Mesendoderm (in vitro differentiated cells): ENCODE measurements at regions not wholly inside any gene's neighbourhood (a gene's known extent, or its start where the extent isn't known, plus 50 kb on each side); places are given as distances from the start of the nearest gene placed in this dataset.
"Not testable (repeated sequence)": the region's sequence is repeated elsewhere in the genome, so short reads cannot be mapped to it uniquely, and the experiment has no call there.

Source experiments
- DNase-seq: peaks from one replicate; pipeline ENCODE4 v3.0.0; 2013
- H2AK5ac ChIP-seq: 2 replicates; pipeline ENCODE4 v1.6.1; 2013; ENCODE audit warnings: low read length, inconsistent platforms
- H2BK120ac ChIP-seq: 2 replicates; pipeline ENCODE4 v1.6.1; 2013; ENCODE audit warnings: low read depth, mild to moderate bottlenecking, low read length, moderate library complexity, mixed read lengths
- H2BK15ac ChIP-seq: replicated peaks from 2 replicates; pipeline ENCODE4 v1.6.1; 2013; ENCODE audit warnings: low read depth, mild to moderate bottlenecking, moderate library complexity
- H2BK5ac ChIP-seq: 2 replicates; pipeline ENCODE4 v1.6.1; 2013; ENCODE audit warnings: low read length, inconsistent platforms
- H3K18ac ChIP-seq: 2 replicates; pipeline ENCODE4 v1.6.1; 2013; ENCODE audit warnings: mild to moderate bottlenecking, low read length, mixed read lengths
- H3K23ac ChIP-seq: one replicate; pipeline ENCODE4 v1.6.1; 2013; ENCODE audit warnings: low read length
- H3K27ac ChIP-seq: 2 replicates; pipeline ENCODE4 v1.5.1; 2013; ENCODE audit warnings: low read depth, mild to moderate bottlenecking, inconsistent platforms, low read length, moderate library complexity
- H3K27me3 ChIP-seq: 2 replicates; pipeline ENCODE4 v1.6.1; 2013; ENCODE audit warnings: low read length, control low read depth, mild to moderate bottlenecking, inconsistent platforms; ENCODE audit not compliant: insufficient read depth, poor library complexity
- H3K36me3 ChIP-seq: 2 replicates; pipeline ENCODE4 v1.6.1; 2013; ENCODE audit warnings: low read length, inconsistent platforms; ENCODE audit not compliant: control insufficient read depth, insufficient read depth
- H3K4ac ChIP-seq: one replicate; pipeline ENCODE4 v1.6.1; 2013; ENCODE audit warnings: low read depth, mild to moderate bottlenecking, low read length, moderate library complexity
- H3K4me1 ChIP-seq: 2 replicates; pipeline ENCODE4 v1.6.1; 2013; ENCODE audit warnings: low read depth, low read length, inconsistent platforms; ENCODE audit not compliant: control insufficient read depth
- H3K4me2 ChIP-seq: 2 replicates; pipeline ENCODE4 v1.6.1; 2013; ENCODE audit warnings: low read length
- H3K4me3 ChIP-seq: 2 replicates; pipeline ENCODE4 v1.5.1; 2013; ENCODE audit warnings: mild to moderate bottlenecking, low read length
- H3K56ac ChIP-seq: one replicate; pipeline ENCODE4 v1.6.1; 2013; ENCODE audit warnings: low read length
- H3K79me1 ChIP-seq: 2 replicates; pipeline ENCODE4 v1.6.1; 2013; ENCODE audit warnings: low read length, inconsistent platforms
- H3K79me2 ChIP-seq: 2 replicates; pipeline ENCODE4 v1.6.1; 2013; ENCODE audit warnings: mild to moderate bottlenecking, low read length; ENCODE audit not compliant: control insufficient read depth, insufficient read depth
- H3K9ac ChIP-seq: 2 replicates; pipeline ENCODE4 v1.6.1; 2013; ENCODE audit warnings: low read length, inconsistent platforms
- H4K5ac ChIP-seq: one replicate; pipeline ENCODE4 v1.6.1; 2013; ENCODE audit warnings: low read length
- H4K8ac ChIP-seq: one replicate; pipeline ENCODE4 v1.6.1; 2013; ENCODE audit warnings: low read depth, mild to moderate bottlenecking, control low read depth, low read length, moderate library complexity
- WGBS: extraction: QIAGEN DNeasy Blood & Tissue Kit; methylation state at CpG from one replicate; pipeline ENCODE4 v1.1.7; 2013; ENCODE audit warnings: low lambda C conversion rate, missing lambda C conversion rate; ENCODE audit not compliant: insufficient coverage; ENCODE audit errors: extremely low coverage; 5-methylcytosine and 5-hydroxymethylcytosine counted together

DNA sequence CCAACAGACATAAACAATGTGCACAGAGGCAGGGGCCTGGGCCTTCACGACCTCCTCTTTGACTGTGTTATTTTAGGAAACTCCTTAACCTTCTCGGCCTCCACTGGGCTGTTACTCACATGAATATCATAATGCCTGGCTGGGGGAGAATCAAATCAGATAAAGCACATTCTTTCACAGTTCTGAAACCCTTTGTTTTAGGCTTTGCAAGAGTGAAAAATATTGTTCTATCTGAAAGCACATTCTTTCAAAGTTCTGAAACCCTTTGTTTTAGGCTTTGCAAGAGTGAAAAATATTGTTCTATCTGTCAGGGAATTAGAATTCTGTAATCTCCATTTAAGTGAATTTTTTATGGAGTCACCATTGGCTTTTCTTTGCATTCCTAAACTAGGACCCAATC, 50.7 kb upstream of the SYNDIG1 start:
- Histone ChIP-seq H2BK120ac (no peak overlapping the region), H4K8ac (no peak overlapping the region), H2BK5ac (no peak overlapping the region), H3K23ac (no peak overlapping the region), H3K79me1 (no peaks in the 10 kb centered on the region), H3K27me3 (no peaks in the 10 kb centered on the region), H3K4ac (no peak overlapping the region), H3K4me3 (no peak overlapping the region), H3K36me3 (no peaks in the 10 kb centered on the region), H2BK15ac (no peak overlapping the region), H3K79me2 (no peaks in the 10 kb centered on the region), H3K4me1 (no peaks in the 10 kb centered on the region), H3K27ac (no peak overlapping the region), H3K9ac (no peak overlapping the region), H3K56ac (no peak overlapping the region), H3K18ac (no peak overlapping the region), H2AK5ac (no peak overlapping the region), H4K5ac (no peak overlapping the region), H3K4me2 (no peak overlapping the region)
- DNase-seq, result no peak
- no CpG with 5 or more reads among the region's 2 CpGs for WGBS

DNA sequence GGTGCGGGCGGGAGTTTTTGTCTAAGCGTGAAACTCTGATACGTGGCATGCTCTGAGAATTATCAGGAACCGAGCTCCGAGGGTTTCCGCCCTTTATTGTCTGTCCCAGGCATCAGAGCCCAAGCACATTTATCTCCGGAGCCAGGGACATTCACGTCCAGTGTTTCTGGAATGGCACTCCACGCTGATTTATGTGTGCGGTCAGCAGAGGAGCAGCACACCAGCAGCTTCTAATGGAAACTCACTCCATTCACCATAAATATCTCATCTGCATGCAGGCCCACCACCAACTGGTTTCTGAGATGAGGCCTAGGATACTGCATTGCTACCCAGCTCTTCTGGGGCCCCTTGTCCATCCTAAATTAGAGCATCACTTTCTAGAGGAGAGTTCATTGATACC, 51.9 kb upstream of the SYNDIG1 start:
- Histone ChIP-seq H4K8ac (no peak overlapping the region), H3K23ac (no peak overlapping the region), H4K5ac (no peak overlapping the region), H3K36me3 (no peaks in the 10 kb centered on the region), H3K27ac (no peak overlapping the region), H3K4ac (no peak overlapping the region), H3K4me3 (no peak overlapping the region), H3K4me1 (no peaks in the 10 kb centered on the region), H3K79me1 (no peaks in the 10 kb centered on the region), H2BK15ac (no peak overlapping the region), H3K56ac (no peak overlapping the region), H3K4me2 (no peak overlapping the region), H3K18ac (no peak overlapping the region), H2BK5ac (no peak overlapping the region), H2AK5ac (no peak overlapping the region), H3K79me2 (no peaks in the 10 kb centered on the region), H2BK120ac (no peak overlapping the region), H3K27me3 (no peaks in the 10 kb centered on the region), H3K9ac (no peak overlapping the region)
- no peak for DNase-seq
- WGBS, result no CpG with 5 or more reads among the region's 11 CpGs

DNA sequence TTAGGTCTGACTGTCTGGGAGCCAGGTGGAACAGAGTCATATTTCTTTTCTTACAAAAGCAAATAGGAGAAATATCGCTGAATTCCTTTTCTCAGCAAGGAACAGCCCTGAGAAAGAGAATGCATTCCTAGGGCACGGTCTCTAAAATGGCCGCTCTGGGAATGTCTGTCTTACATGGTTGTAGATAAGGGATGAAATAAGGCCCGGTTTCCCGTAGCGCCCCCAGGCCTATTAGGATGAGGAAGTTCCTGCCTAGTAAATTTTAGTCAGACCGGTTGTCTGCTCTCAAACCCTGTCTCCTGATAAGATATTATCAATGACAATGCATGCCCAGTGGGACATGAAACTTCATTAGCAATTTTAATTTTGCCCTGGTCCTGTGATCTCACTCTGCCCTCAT, 54.0 kb upstream of the SYNDIG1 start:
- not testable (repeated sequence) for H3K79me1 ChIP-seq, H3K4me1 ChIP-seq, H3K36me3 ChIP-seq, H3K79me2 ChIP-seq, H3K4me2 ChIP-seq, H3K27me3 ChIP-seq, H4K5ac ChIP-seq, H2BK15ac ChIP-seq, H3K23ac ChIP-seq, H4K8ac ChIP-seq, H2AK5ac ChIP-seq, H3K18ac ChIP-seq, H2BK120ac ChIP-seq, H2BK5ac ChIP-seq, H3K4me3 ChIP-seq, H3K9ac ChIP-seq, H3K27ac ChIP-seq, H3K4ac ChIP-seq, H3K56ac ChIP-seq
- no CpG with 5 or more reads among the region's 7 CpGs for WGBS
- DNase-seq, result peak; percentile 29

DNA sequence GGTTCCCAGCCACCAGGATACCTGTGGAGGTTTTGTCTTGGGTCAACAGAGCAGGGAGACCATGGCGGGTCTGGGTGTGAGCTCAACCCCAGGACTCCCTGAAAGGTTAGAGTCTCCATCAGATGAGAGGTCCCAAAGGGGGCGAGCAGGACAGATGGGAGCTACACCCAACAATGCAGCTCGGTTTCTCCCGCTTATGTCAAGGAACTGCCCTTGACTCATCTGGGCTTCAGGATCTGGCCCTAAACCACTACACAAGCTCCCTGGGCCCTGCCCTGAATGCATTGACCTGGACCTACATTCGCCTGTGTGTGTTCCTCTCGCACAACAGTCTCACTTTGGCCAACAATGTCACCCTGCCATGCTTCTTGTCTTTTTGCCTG, 57.6 kb upstream of the SYNDIG1 start:
- no peak overlapping the region for H2BK15ac ChIP-seq
- H3K79me1 ChIP-seq, result no peaks in the 10 kb centered on the region
- H2BK5ac ChIP-seq, result no peak overlapping the region
- no peak overlapping the region for H3K4ac ChIP-seq
- no peaks in the 10 kb centered on the region for H3K36me3 ChIP-seq
- H4K8ac ChIP-seq, result no peak overlapping the region
- H3K9ac ChIP-seq, result no peak overlapping the region
- no peak overlapping the region for H2AK5ac ChIP-seq
- H3K79me2 ChIP-seq, result no peaks in the 10 kb centered on the region
- H3K18ac ChIP-seq, result no peak overlapping the region
- no peak for DNase-seq
- H3K23ac ChIP-seq, result no peak overlapping the region
- H3K4me1 ChIP-seq, result no peaks in the 10 kb centered on the region
- H3K4me2 ChIP-seq, result no peak overlapping the region
- no peaks in the 10 kb centered on the region for H3K27me3 ChIP-seq
- no peak overlapping the region for H3K4me3 ChIP-seq
- no peak overlapping the region for H2BK120ac ChIP-seq
- no peak overlapping the region for H4K5ac ChIP-seq
- no CpG with 5 or more reads among the region's 6 CpGs for WGBS
- no peak overlapping the region for H3K56ac ChIP-seq
- no peak overlapping the region for H3K27ac ChIP-seq

DNA sequence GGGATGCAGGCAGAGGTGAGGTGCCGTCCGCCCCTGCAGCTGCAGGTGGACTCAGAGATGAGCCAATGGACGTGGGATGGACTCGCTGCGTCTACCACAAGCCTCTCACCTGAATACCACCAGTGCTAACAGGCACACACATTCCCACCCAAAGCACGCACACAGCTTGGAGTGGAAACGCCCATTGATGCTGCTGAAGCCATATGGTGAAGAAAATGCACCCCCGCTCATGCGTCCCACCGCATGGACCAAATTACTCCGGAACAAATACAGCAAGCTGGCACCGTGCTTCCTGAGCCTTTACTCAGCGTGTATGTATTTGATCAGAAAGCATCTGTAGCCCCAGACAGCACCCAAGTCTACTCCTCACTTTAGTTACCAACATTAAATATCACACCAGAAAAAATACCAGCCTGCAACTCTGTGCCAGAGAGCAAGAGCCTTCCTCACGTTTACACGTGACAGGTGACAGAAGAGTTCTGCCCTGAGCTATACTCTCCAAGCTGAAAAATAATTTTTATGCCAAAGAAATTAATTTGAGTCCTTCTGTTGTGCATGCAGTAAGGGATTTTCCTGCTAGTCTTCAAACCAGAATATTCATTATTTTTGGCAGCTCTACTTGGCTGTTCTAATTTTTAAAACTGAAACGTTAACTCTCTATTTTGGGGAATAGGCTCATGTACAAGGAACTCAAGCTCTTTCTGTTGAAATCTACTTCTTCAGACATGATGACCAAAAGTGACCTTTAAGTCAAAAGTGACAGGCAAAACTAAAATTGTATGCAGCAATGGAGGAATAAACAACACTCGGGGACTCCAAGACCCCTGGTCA, 58.2 kb upstream of the SYNDIG1 start:
- DNase-seq, result no peak
- Histone ChIP-seq H3K4me3 (no peak overlapping the region), H3K27ac (no peak overlapping the region), H3K4me2 (no peak overlapping the region), H3K9ac (no peak overlapping the region), H3K27me3 (no peaks in the 10 kb centered on the region), H3K4me1 (no peaks in the 10 kb centered on the region), H3K79me2 (no peaks in the 10 kb centered on the region), H3K18ac (no peak overlapping the region), H3K4ac (no peak overlapping the region), H3K56ac (no peak overlapping the region), H2BK15ac (no peak overlapping the region), H2BK5ac (no peak overlapping the region), H2AK5ac (no peak overlapping the region), H4K5ac (no peak overlapping the region), H4K8ac (no peak overlapping the region), H2BK120ac (no peak overlapping the region), H3K79me1 (no peaks in the 10 kb centered on the region), H3K23ac (no peak overlapping the region), H3K36me3 (no peaks in the 10 kb centered on the region)
- WGBS, result no CpG with 5 or more reads among the region's 17 CpGs

DNA sequence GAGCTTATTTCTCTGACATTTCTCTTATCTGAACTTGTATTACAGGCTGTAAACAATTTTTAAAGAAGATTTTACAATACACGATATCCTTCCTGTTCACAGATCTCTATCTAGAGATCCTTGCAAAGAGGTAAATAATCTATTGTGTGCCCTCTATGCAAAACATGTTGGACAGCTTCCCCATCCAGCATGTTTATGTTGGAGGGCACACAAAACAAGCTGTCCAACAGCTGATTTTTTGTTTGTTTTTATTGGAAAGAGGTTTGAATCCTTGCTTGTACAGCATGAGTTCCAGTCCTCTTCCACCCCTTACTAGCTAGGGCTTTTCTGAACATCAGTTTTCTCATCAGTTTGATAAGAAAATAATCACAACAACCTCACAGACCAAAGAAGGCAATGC, 62.3 kb upstream of the SYNDIG1 start:
- no peak overlapping the region for H4K8ac ChIP-seq
- no peak overlapping the region for H3K18ac ChIP-seq
- no peak overlapping the region for H3K27ac ChIP-seq
- H2BK120ac ChIP-seq, result no peak overlapping the region
- WGBS, result no CpG with 5 or more reads among the region's 1 CpG
- no peaks in the 10 kb centered on the region for H3K36me3 ChIP-seq
- no peaks in the 10 kb centered on the region for H3K79me1 ChIP-seq
- no peak overlapping the region for H3K4me3 ChIP-seq
- H2BK15ac ChIP-seq, result no peak overlapping the region
- no peak overlapping the region for H2AK5ac ChIP-seq
- H3K27me3 ChIP-seq, result no peaks in the 10 kb centered on the region
- no peak for DNase-seq
- no peak overlapping the region for H2BK5ac ChIP-seq
- no peak overlapping the region for H3K56ac ChIP-seq
- H3K4me2 ChIP-seq, result no peak overlapping the region
- no peak overlapping the region for H3K9ac ChIP-seq
- no peaks in the 10 kb centered on the region for H3K4me1 ChIP-seq
- no peak overlapping the region for H3K23ac ChIP-seq
- no peak overlapping the region for H4K5ac ChIP-seq
- H3K4ac ChIP-seq, result no peak overlapping the region
- H3K79me2 ChIP-seq, result no peaks in the 10 kb centered on the region
